Mesenchymal stem cell (in vitro differentiated cells and primary cell): ENCODE measurements at regions not wholly inside any gene's neighbourhood (a gene's known extent, or its start where the extent isn't known, plus 50 kb on each side); places are given as distances from the start of the nearest gene placed in this dataset.

Experiments used
- DNase-seq: peaks from one replicate; pipeline ENCODE4 v3.0.0-alpha.2; 2013
- H2AFZ ChIP-seq: one replicate; pipeline ENCODE4 v1.6.1; 2013; ENCODE audit warnings: low read depth, mild to moderate bottlenecking, control low read depth, inconsistent platforms, low read length, moderate library complexity
- H2AK5ac ChIP-seq: 2 replicates; pipeline ENCODE4 v1.6.1; 2013; ENCODE audit warnings: low read length, moderate library complexity, mild to moderate bottlenecking, inconsistent platforms; ENCODE audit not compliant: severe bottlenecking
- H2BK120ac ChIP-seq: one replicate; pipeline ENCODE4 v1.6.1; 2013; ENCODE audit warnings: low read depth, mild to moderate bottlenecking, inconsistent platforms, low read length, moderate library complexity
- H2BK12ac ChIP-seq, 2 experiments: one replicate each; pipeline ENCODE4 v1.6.1; 2013; ENCODE audit warnings: inconsistent platforms in 2 of 2, low read length in 2 of 2, mild to moderate bottlenecking in 2 of 2, moderate library complexity in 2 of 2, control low read depth in 1 of 2
- H2BK15ac ChIP-seq: one replicate; pipeline ENCODE4 v1.6.1; 2013; ENCODE audit warnings: mild to moderate bottlenecking, low read depth, inconsistent platforms; ENCODE audit not compliant: poor library complexity, severe bottlenecking
- H2BK5ac ChIP-seq: 2 replicates; pipeline ENCODE4 v1.6.1; 2013; ENCODE audit warnings: low read depth, mild to moderate bottlenecking, low read length, control low read depth, inconsistent platforms; ENCODE audit not compliant: poor library complexity, severe bottlenecking
- H3K14ac ChIP-seq, 2 experiments: one replicate each; pipeline ENCODE4 v1.6.1; 2013; ENCODE audit warnings: inconsistent platforms in 2 of 2, low read length in 2 of 2, control low read depth in 1 of 2, mild to moderate bottlenecking in 1 of 2, moderate library complexity in 1 of 2
- H3K18ac ChIP-seq, 2 experiments: one replicate each; pipeline ENCODE4 v1.6.1; 2013; ENCODE audit warnings: inconsistent platforms in 2 of 2, low read length in 2 of 2, control low read depth in 1 of 2, low read depth in 1 of 2, mild to moderate bottlenecking in 1 of 2
- H3K23ac ChIP-seq, 2 experiments: one replicate each; pipeline ENCODE4 v1.6.1; 2013; ENCODE audit warnings: inconsistent platforms in 2 of 2, low read length in 2 of 2, mild to moderate bottlenecking in 2 of 2, moderate library complexity in 2 of 2, control low read depth in 1 of 2
- H3K27ac ChIP-seq: 2 replicates; pipeline ENCODE4 v1.5.1; 2013; ENCODE audit warnings: mild to moderate bottlenecking, moderate library complexity, low read length, control low read depth, inconsistent platforms; ENCODE audit not compliant: poor library complexity, severe bottlenecking
- H3K27me3 ChIP-seq, 2 experiments: 2 replicates each; pipeline versions ENCODE4 v1.6.1 to v1.7.0; 2013; ENCODE audit warnings: low read length in 2 of 2, mild to moderate bottlenecking in 2 of 2, moderate library complexity in 2 of 2, control low read depth in 1 of 2, inconsistent platforms in 1 of 2; ENCODE audit not compliant: control insufficient read depth in 1 of 2, insufficient read depth in 1 of 2
- H3K36me3 ChIP-seq, 2 experiments: 2 replicates each; pipeline versions ENCODE4 v1.6.1 to v1.7.0; 2013; ENCODE audit warnings: low read length in 2 of 2, control low read depth in 1 of 2, inconsistent platforms in 1 of 2, low read depth in 1 of 2, mild to moderate bottlenecking in 1 of 2; ENCODE audit not compliant: insufficient read depth in 2 of 2, control insufficient read depth in 1 of 2
- H3K4ac ChIP-seq, 2 experiments: one replicate each; pipeline ENCODE4 v1.6.1; 2013; ENCODE audit warnings: inconsistent platforms in 2 of 2, low read length in 2 of 2, mild to moderate bottlenecking in 2 of 2, moderate library complexity in 2 of 2, control low read depth in 1 of 2, low read depth in 1 of 2
- H3K4me1 ChIP-seq: 2 replicates; pipeline ENCODE4 v1.6.1; 2013; ENCODE audit warnings: low read depth, low read length, control low read depth; ENCODE audit not compliant: control insufficient read depth, insufficient read depth
- H3K4me2 ChIP-seq: 2 replicates; pipeline ENCODE4 v1.6.1; 2013; ENCODE audit warnings: low read length, mild to moderate bottlenecking, inconsistent platforms; ENCODE audit not compliant: poor library complexity, severe bottlenecking
- H3K4me3 ChIP-seq, 2 experiments: 2 replicates each; pipeline versions ENCODE4 v1.5.1 to v1.7.0; 2013; ENCODE audit warnings: low read length in 2 of 2, mild to moderate bottlenecking in 2 of 2, control low read depth in 1 of 2, low read depth in 1 of 2; ENCODE audit not compliant: insufficient read depth in 1 of 2
- H3K79me1 ChIP-seq: replicated peaks from 2 replicates; pipeline ENCODE4 v1.6.1; 2013; ENCODE audit warnings: mild to moderate bottlenecking, control low read depth, low read length, inconsistent platforms; ENCODE audit not compliant: poor library complexity, severe bottlenecking
- H3K9ac ChIP-seq: 2 replicates; pipeline ENCODE4 v1.7.0; 2013; ENCODE audit warnings: mild to moderate bottlenecking, low read length, moderate library complexity
- H3K9me3 ChIP-seq: 2 replicates; pipeline ENCODE4 v1.7.0; 2013; ENCODE audit warnings: mild to moderate bottlenecking, low read length; ENCODE audit not compliant: control insufficient read depth
- H4K8ac ChIP-seq: one replicate; pipeline ENCODE4 v1.6.1; 2013; ENCODE audit warnings: inconsistent platforms, mild to moderate bottlenecking, low read length, moderate library complexity
- H4K91ac ChIP-seq: one replicate; pipeline ENCODE4 v1.6.1; 2013; ENCODE audit warnings: mild to moderate bottlenecking, low read length, inconsistent platforms
- WGBS: methylation state at CpG from one replicate; pipeline ENCODE4 v1.1.7; 2013; ENCODE audit warnings: mixed read lengths; 5-methylcytosine and 5-hydroxymethylcytosine counted together

GRCh38 chr10:83954193-83954799, 185.0 kb upstream of the GHITM start:
- Histone ChIP-seq H3K4me1 (no peaks in the 10 kb centered on the region), H3K27me3 (peaks cover 3 to 4% of the 10 kb centered on the region in 2 experiments), H4K91ac (no peak overlapping the region), H3K4me2 (no peak overlapping the region), H2BK5ac (no peak overlapping the region), H3K23ac (no peak overlapping the region), H3K36me3 (no peaks in the 10 kb centered on the region), H2BK12ac (no peak overlapping the region), H3K9me3 (no peaks in the 10 kb centered on the region), H3K4me3 (no peak overlapping the region), H3K18ac (no peak overlapping the region), H3K4ac (no peak overlapping the region), H2BK120ac (no peak overlapping the region), H2AFZ (no peak overlapping the region), H3K14ac (no peak overlapping the region), H2BK15ac (no peak overlapping the region), H3K27ac (no peak overlapping the region), H3K9ac (no peak overlapping the region), H4K8ac (no peak overlapping the region), H3K79me1 (no peaks in the 10 kb centered on the region), H2AK5ac (no peak overlapping the region)
- no peak for DNase-seq
- WGBS: 71% methylated on average over 3 of the region's 4 CpGs

GRCh38 chr10:83955406-83955805, 183.9 kb upstream of the GHITM start:
- Histone ChIP-seq H2AFZ (no peak overlapping the region), H3K36me3 (no peaks in the 10 kb centered on the region), H3K9ac (no peak overlapping the region), H4K8ac (no peak overlapping the region), H4K91ac (no peak overlapping the region), H3K9me3 (no peaks in the 10 kb centered on the region), H3K14ac (no peak overlapping the region), H2BK12ac (no peak overlapping the region), H3K4me2 (no peak overlapping the region), H3K23ac (no peak overlapping the region), H3K27me3 (peaks cover 3 to 4% of the 10 kb centered on the region in 2 experiments), H3K27ac (no peak overlapping the region), H3K79me1 (no peaks in the 10 kb centered on the region), H2BK120ac (no peak overlapping the region), H3K4me1 (no peaks in the 10 kb centered on the region), H3K4ac (no peak overlapping the region), H2BK5ac (no peak overlapping the region), H3K18ac (no peak overlapping the region), H2AK5ac (no peak overlapping the region), H3K4me3 (no peak overlapping the region), H2BK15ac (no peak overlapping the region)
- WGBS: 71% methylated on average over 2 of the region's 2 CpGs
- no peak for DNase-seq

GRCh38 chr10:83957168-83957947, 182.0 kb upstream of the GHITM start:
- no peak overlapping the region for H2AFZ ChIP-seq
- H3K27me3 ChIP-seq: peaks cover 3 to 4% of the 10 kb centered on the region in 2 experiments
- DNase-seq: no peak
- H3K9me3 ChIP-seq: no peaks in the 10 kb centered on the region
- H2BK120ac ChIP-seq: no peak overlapping the region
- H2BK12ac ChIP-seq: no peak overlapping the region
- WGBS: 60% methylated on average over 4 of the region's 4 CpGs
- no peaks in the 10 kb centered on the region for H3K4me1 ChIP-seq
- H3K18ac ChIP-seq: no peak overlapping the region
- no peak overlapping the region for H4K91ac ChIP-seq
- H2BK5ac ChIP-seq: no peak overlapping the region
- H3K14ac ChIP-seq: no peak overlapping the region
- no peak overlapping the region for H3K23ac ChIP-seq
- no peak overlapping the region for H2AK5ac ChIP-seq
- no peak overlapping the region for H2BK15ac ChIP-seq
- no peak overlapping the region for H4K8ac ChIP-seq
- H3K4me3 ChIP-seq: no peak overlapping the region
- H3K36me3 ChIP-seq: no peaks in the 10 kb centered on the region
- H3K79me1 ChIP-seq: no peaks in the 10 kb centered on the region
- H3K27ac ChIP-seq: no peak overlapping the region
- H3K4me2 ChIP-seq: no peak overlapping the region
- no peak overlapping the region for H3K9ac ChIP-seq
- H3K4ac ChIP-seq: no peak overlapping the region

- Histone ChIP-seq H2BK15ac (no peak overlapping the region), H3K9me3 (no peaks in the 10 kb centered on the region), H3K23ac (no peak overlapping the region), H2AFZ (no peak overlapping the region), H3K4me1 (no peaks in the 10 kb centered on the region), H3K4me3 (no peak overlapping the region), H3K27ac (no peak overlapping the region), H3K4ac (no peak overlapping the region), H3K9ac (no peak overlapping the region), H2BK12ac (no peak overlapping the region), H3K18ac (no peak overlapping the region), H2AK5ac (no peak overlapping the region), H3K14ac (no peak overlapping the region), H2BK5ac (no peak overlapping the region), H3K36me3 (no peaks in the 10 kb centered on the region), H4K8ac (no peak overlapping the region), H3K79me1 (no peaks in the 10 kb centered on the region), H3K4me2 (no peak overlapping the region), H2BK120ac (no peak overlapping the region), H4K91ac (no peak overlapping the region), H3K27me3 (peaks cover 0 to 3% of the 10 kb centered on the region in 2 experiments)
- 68% methylated on average over 3 of the region's 3 CpGs for WGBS
- DNase-seq: no peak
These were observed 180.0 kb upstream of the GHITM start for GRCh38 chr10:83959328-83959727.
